B cell (primary cell): ENCODE measurements at regions not wholly inside any gene's neighbourhood (a gene's known extent, or its start where the extent isn't known, plus 50 kb on each side); places are given as distances from the start of the nearest gene placed in this dataset.

ENCODE experiments used
- CTCF ChIP-seq: fragments of 200-600 bp; IDR thresholded peaks from one replicate; pipeline ENCODE4 v1.8.0; 2022; ENCODE audit warnings: antibody characterized with exemption, mild to moderate bottlenecking
- EZH2 ChIP-seq: IDR thresholded peaks from 2 replicates; pipeline ENCODE4 v1.6.1; 2012; ENCODE audit warnings: borderline replicate concordance, low read depth, mild to moderate bottlenecking, moderate library complexity, low read length; ENCODE audit not compliant: insufficient read depth, poor library complexity, severe bottlenecking

- TF ChIP-seq EZH2 (no peak), CTCF (no peak)
Observed at GRCh38 chr5:2192496-2192895, 309.8 kb upstream of the IRX4 start.
